MG63 (cell line): ENCODE measurements at regions not wholly inside any gene's neighbourhood (a gene's known extent, or its start where the extent isn't known, plus 50 kb on each side); places are given as distances from the start of the nearest gene placed in this dataset.

ENCODE experiments used
- DNase-seq: peaks from one replicate; pipeline ENCODE4 v3.0.0-alpha.2; 2020
- H3K27me3 ChIP-seq: fragments of 250-450 bp; sonication (Bioruptor Pico); 2 replicates; pipeline ENCODE4 v1.5.1; 2020; ENCODE audit warnings: mild to moderate bottlenecking, moderate library complexity
- H3K36me3 ChIP-seq: fragments of 250-450 bp; sonication (Bioruptor Pico); 2 replicates; pipeline ENCODE4 v1.5.1; 2020; ENCODE audit warnings: mild to moderate bottlenecking, moderate library complexity
- H3K4me3 ChIP-seq: fragments of 250-450 bp; sonication (Bioruptor Pico); 2 replicates; pipeline ENCODE4 v1.5.1; 2020; ENCODE audit warnings: mild to moderate bottlenecking, moderate library complexity
- H3K9me3 ChIP-seq: fragments of 250-450 bp; sonication (Bioruptor Pico); 2 replicates; pipeline ENCODE4 v1.5.1; 2020; ENCODE audit warnings: mild to moderate bottlenecking, moderate library complexity

DNA sequence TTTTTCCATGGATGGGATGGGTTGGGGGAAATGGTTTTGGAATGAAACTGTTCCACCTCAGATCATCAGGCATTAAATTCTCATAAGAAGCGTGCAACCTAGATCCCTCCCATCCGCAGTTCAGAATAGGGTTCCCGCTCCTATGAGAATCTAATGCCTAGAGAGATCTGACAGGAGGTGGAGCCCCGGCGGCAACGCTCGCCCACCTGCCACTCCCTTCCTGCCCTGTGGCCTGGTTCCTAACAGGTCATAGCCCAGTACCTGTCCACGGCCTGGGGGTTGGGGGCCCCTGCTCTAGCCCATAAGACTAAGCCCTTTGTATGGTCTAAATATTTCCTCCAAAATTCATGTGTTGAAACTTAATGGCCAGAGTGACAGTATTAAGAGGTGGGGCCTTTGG is 92.3 kb upstream of the SALL4 start:
- no peak for DNase-seq
- no peak overlapping the region for H3K4me3 ChIP-seq
- H3K9me3 ChIP-seq, result no peaks in the 10 kb centered on the region
- no peaks in the 10 kb centered on the region for H3K36me3 ChIP-seq
- H3K27me3 ChIP-seq, result no peaks in the 10 kb centered on the region

DNA sequence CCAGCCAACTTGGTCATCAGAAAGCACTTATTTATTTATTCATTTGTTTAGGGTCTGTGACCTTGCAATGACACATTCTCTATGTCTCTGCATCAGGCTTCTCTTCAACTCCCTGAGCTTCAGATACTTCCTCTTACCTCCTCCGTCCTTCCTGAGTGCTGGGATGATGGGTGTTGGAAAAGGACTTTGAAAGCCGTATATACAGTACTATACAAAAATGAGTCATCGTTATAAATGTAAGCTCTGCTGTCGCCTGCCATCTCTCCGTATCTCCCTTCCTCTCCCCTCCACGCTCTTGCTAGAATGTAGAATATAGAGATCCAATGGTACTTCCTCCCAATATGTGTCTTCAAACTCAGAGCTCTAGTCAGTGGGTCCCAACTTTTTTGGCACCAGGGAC is 91.9 kb upstream of the SALL4 start:
- Histone ChIP-seq H3K36me3 (no peaks in the 10 kb centered on the region), H3K9me3 (no peaks in the 10 kb centered on the region), H3K27me3 (no peaks in the 10 kb centered on the region), H3K4me3 (no peak overlapping the region)
- DNase-seq, result no peak

DNA sequence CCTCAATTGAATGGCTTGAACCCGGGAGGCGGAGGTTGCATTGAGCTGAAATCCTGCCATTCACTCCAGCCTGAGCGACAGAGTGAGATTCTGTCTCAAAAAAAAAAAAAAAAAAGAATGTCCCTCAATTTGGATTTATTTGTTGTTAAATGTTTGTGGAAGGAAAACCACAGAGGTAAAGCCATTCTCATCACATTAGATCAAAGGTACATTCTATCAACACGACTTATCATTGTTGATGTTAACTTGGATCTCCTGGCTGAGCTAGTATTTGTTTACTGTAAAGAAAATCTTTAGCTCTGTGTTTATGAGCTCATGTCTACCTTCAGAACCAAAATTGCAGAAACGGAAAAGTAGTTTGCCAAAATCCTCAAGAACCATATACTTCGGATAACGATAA is 91.4 kb upstream of the SALL4 start:
- no peak overlapping the region for H3K4me3 ChIP-seq
- H3K9me3 ChIP-seq, result no peaks in the 10 kb centered on the region
- H3K27me3 ChIP-seq, result no peaks in the 10 kb centered on the region
- DNase-seq, result no peak
- no peaks in the 10 kb centered on the region for H3K36me3 ChIP-seq

DNA sequence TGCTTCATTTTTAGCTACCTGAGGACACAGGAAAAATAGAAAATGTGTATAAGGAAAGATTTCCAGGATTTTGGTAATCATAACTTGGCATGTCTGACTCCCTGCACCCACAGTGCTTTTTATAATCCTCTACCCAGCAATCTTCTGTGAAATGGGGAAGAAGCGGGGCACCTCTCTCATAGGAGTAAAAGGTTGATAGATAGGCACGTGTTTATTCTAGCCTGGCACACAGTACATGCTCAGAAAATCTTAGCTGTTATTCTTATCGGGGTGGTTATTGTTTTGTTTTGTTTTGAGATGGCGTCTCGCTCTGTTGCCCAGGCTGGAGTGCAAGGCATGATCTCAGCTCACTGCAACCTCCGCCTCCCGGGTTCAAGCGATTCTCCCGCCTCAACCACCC is 87.7 kb upstream of the SALL4 start:
- Histone ChIP-seq H3K4me3 (no peak overlapping the region), H3K9me3 (no peaks in the 10 kb centered on the region), H3K36me3 (no peaks in the 10 kb centered on the region), H3K27me3 (no peaks in the 10 kb centered on the region)
- DNase-seq, result no peak

DNA sequence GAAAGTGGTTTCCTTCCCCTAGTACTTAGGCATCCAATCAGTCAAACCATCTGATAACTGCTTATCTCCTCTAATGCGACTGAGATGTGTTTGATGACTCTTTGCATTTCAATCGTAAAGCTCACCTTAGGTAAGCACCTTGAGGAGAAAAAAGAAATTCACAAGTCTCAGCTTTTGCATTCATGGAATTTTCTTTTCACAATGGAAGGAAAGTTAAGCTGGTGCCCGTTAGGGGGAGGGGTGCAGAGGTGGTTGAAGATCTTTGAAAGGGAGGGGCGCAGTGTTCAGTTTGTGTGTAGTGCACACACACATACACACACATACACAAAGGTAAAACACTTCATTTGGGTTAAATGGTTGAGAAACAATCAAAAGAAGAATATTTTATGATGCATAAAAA is 87.1 kb upstream of the SALL4 start:
- Histone ChIP-seq H3K27me3 (no peaks in the 10 kb centered on the region), H3K36me3 (no peaks in the 10 kb centered on the region), H3K4me3 (no peak overlapping the region), H3K9me3 (no peaks in the 10 kb centered on the region)
- DNase-seq, result no peak

DNA sequence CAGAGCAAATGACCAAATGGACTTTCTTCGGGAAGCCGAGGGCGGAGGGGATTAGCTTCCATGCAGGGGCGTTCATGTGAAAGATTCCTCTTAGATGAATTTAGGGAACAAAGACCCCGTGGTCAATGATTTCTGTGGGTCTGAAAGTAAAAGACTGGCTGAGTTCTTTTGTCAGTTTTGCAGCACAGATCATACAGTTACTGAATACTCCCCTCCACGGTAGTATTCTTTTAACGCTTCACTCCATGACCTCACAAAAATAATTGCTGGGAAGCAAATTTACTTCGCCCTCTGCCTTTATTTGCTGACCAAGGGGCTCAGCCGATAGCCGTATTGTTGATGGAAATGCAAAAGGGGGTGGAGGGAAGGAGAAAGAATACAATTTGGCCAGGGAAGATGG is 86.0 kb upstream of the SALL4 start:
- H3K9me3 ChIP-seq, result no peaks in the 10 kb centered on the region
- no peak for DNase-seq
- H3K27me3 ChIP-seq, result no peaks in the 10 kb centered on the region
- H3K36me3 ChIP-seq, result no peaks in the 10 kb centered on the region
- H3K4me3 ChIP-seq, result no peak overlapping the region

GRCh38 chr20:51886891-51887608 is 84.7 kb upstream of the SALL4 start:
- no peaks in the 10 kb centered on the region for H3K9me3 ChIP-seq
- H3K36me3 ChIP-seq, result no peaks in the 10 kb centered on the region
- H3K27me3 ChIP-seq, result no peaks in the 10 kb centered on the region
- no peak for DNase-seq
- H3K4me3 ChIP-seq, result no peak overlapping the region

DNA sequence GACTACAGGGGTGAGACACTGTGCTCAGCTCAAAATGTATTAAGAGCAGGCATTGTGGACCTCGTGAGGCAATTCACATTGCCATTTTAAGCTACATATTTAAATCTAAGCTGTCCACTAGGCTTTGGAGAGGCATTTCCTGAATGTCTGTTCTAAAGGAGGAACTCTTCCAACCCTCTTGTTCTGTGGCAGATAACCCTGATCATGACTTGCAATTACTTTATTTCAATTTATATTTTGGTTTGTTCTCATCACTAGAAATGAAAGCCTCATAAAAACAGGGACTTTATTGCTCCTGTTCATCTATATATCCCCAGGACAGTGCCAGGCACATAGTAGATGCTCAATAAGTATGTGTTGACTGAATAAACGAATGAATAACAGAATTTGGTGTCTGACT is 84.0 kb upstream of the SALL4 start:
- no peaks in the 10 kb centered on the region for H3K27me3 ChIP-seq
- DNase-seq, result no peak

GRCh38 chr20:51884561-51884960 is 82.2 kb upstream of the SALL4 start:
- Histone ChIP-seq H3K36me3 (no peaks in the 10 kb centered on the region), H3K9me3 (no peaks in the 10 kb centered on the region), H3K27me3 (no peaks in the 10 kb centered on the region), H3K4me3 (no peak overlapping the region)
- no peak for DNase-seq

More for the DNA sequence above, 84.0 kb upstream of the SALL4 start:
- Histone ChIP-seq H3K9me3 (no peaks in the 10 kb centered on the region), H3K4me3 (no peak overlapping the region), H3K36me3 (no peaks in the 10 kb centered on the region)

DNA sequence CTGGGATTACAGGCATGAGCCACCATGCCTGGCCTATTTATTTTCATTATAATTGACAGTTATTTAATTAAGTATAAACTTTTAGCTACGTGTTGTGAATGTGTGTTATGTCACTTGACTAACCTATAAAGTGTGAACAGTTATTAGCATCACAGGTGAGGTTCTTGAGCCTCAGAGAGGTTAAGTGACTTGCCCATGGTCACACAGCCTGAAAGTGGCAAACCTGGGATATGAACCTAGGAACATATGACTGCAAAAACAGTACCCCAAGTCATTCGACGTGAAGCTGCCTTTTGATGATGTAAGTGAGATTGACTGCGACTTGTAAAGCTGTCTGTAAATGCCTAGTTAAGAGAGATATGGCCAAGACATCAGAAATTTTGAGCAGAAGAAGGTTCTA is 77.9 kb upstream of the SALL4 start:
- Histone ChIP-seq H3K4me3 (no peak overlapping the region), H3K9me3 (no peaks in the 10 kb centered on the region), H3K27me3 (no peaks in the 10 kb centered on the region), H3K36me3 (no peaks in the 10 kb centered on the region)
- no peak for DNase-seq

GRCh38 chr20:51876313-51876940 is 74.1 kb upstream of the SALL4 start:
- Histone ChIP-seq H3K4me3 (no peak overlapping the region), H3K36me3 (no peaks in the 10 kb centered on the region), H3K27me3 (no peaks in the 10 kb centered on the region), H3K9me3 (no peaks in the 10 kb centered on the region)
- no peak for DNase-seq

DNA sequence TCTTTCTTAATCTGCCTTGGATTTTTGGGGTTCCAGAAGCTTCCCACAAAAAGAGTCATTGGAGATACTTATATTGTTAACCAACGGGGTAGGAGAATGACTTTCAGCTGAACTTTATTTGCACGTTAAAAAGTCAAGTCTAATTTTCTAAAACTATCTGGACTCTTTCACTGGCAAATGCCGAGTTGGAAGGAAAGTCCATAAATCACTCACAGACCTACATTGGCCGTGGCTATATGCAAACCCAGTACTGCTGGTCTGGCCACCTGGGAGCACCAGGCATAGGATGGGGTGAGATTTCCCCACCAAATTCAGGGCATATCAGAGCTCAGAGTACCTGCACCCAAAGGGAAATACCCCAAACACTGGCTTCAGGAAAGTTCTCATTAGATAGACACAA is 71.3 kb upstream of the SALL4 start:
- H3K4me3 ChIP-seq, result no peak overlapping the region
- H3K36me3 ChIP-seq, result no peaks in the 10 kb centered on the region
- H3K27me3 ChIP-seq, result no peaks in the 10 kb centered on the region
- DNase-seq, result no peak
- no peaks in the 10 kb centered on the region for H3K9me3 ChIP-seq

DNA sequence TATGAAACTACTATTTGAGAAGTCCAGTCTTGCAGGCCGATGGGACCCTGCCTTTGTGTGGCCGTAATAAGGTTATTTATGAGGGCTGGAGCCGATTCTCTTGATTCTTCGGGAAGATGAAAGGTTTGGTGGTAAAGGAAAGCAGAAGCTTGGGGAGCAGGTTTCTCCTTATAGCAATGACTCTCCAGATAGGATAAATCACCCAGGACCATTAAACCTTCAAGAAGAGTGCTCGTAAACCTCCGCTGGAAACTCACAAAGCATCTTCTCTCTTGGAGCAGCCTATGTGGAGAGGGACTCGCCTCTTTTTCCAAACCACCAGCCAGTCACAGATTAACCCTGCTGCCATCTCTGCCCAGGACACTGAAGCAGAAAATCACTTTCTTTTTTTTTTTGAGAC is 69.6 kb upstream of the SALL4 start:
- DNase-seq, result no peak
- Histone ChIP-seq H3K36me3 (no peaks in the 10 kb centered on the region), H3K9me3 (no peaks in the 10 kb centered on the region), H3K4me3 (no peak overlapping the region), H3K27me3 (no peaks in the 10 kb centered on the region)

DNA sequence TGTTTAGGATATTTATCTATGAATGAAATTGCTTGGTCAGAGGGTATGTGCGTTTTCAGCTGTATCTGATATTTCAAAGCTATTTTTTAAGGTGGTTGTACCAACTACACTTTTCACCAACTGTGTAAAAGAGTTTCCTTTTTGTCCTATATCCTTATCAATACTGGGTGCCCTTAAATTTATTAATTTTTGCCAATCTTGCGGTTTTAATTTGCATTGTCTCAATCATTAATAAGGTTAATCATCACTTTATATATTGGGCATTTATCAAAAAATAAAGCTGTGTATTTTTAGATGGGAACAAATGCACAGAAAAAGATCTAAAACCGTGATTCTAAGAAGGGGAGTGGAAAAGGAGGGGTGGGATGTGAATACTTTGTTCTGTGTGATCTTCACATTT is 66.7 kb upstream of the SALL4 start:
- H3K27me3 ChIP-seq, result no peaks in the 10 kb centered on the region
- no peak for DNase-seq

DNA sequence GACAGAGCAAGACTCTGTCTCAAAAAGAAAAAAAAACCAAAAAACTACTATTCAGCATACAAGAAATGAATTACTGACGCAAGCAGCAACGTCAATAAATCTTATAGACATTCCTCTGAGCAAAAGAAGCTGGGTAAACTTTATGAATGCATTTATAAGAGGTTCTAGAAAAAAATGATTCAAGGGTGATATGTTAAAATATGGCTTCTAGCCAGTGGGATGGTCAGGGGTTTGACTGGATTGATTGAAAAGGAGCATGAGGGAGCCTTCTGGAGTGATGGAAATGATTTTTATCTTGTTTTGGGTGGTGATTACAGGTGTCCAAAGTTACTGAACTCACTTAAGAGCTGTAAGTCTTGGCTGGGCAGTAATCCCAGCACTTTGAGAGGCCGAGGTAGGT is 64.9 kb upstream of the SALL4 start:
- Histone ChIP-seq H3K4me3 (no peak overlapping the region), H3K27me3 (no peaks in the 10 kb centered on the region), H3K36me3 (no peaks in the 10 kb centered on the region), H3K9me3 (no peaks in the 10 kb centered on the region)
- DNase-seq, result no peak

More for the DNA sequence above, 66.7 kb upstream of the SALL4 start:
- no peak overlapping the region for H3K4me3 ChIP-seq
- no peaks in the 10 kb centered on the region for H3K36me3 ChIP-seq
- H3K9me3 ChIP-seq, result no peaks in the 10 kb centered on the region

DNA sequence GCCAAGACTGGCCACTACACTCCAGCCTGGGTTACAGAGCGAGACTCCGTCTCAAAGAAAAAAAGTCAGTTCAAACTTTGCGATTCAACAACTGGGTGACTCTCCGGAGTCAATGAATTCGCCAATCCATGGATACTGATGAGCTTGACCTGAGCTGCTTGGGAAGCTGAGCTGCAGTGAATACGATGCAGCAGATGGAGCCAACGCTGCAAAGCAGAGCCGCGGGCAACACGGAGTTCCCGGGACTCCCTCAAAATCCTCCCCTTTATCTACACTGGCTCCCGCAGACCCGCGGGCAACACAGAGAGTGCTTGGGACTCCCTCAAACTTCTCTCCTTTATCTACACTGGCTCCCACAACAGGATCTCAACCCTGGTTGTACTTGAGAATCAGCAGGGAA is 62.6 kb upstream of the SALL4 start:
- DNase-seq, result no peak
- Histone ChIP-seq H3K27me3 (no peaks in the 10 kb centered on the region), H3K9me3 (no peaks in the 10 kb centered on the region), H3K36me3 (no peaks in the 10 kb centered on the region), H3K4me3 (no peak overlapping the region)

GRCh38 chr20:51862796-51863195 is 60.5 kb upstream of the SALL4 start:
- DNase-seq, result no peak
- no peak overlapping the region for H3K4me3 ChIP-seq
- H3K27me3 ChIP-seq, result no peaks in the 10 kb centered on the region
- no peaks in the 10 kb centered on the region for H3K9me3 ChIP-seq
- no peaks in the 10 kb centered on the region for H3K36me3 ChIP-seq

DNA sequence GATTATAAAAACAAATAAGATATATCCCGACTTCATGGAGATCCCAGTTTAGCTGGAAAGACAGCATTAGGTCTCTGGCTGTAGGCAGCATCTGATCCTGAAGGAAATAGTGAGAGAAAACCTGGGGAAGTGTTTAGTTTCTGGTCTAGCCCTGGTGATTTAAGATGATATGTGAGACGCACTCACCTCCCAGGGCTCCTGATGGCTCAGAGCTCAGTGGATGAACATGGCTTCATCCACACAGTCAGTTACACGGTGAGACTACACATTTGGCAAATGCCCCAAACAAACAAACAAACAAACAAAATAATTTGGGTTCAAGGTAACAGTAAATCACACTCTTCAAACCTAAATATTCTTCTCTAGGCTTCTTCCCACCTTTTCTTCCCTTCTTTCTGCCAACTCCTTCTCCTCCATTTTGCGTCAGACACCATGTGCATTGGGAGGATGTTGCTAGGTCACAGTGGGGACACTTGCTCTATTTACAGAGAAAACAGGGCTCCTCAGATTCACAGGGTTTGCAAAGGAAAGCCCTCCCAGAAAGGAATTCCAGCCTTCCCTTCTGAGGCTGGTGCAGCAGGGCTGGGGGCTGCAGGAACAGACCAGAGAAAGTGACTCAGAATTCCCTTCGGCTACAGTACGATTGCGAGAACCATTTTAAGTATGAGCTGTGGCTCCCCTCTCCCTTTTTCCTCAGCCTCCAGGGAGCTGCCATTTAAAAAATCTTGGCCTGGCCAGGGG is 59.6 kb upstream of the SALL4 start:
- no peak for DNase-seq

More for the DNA sequence above, 59.6 kb upstream of the SALL4 start:
- Histone ChIP-seq H3K4me3 (no peak overlapping the region), H3K9me3 (no peaks in the 10 kb centered on the region), H3K36me3 (no peaks in the 10 kb centered on the region), H3K27me3 (no peaks in the 10 kb centered on the region)
